ENCODE measurements at regions not wholly inside any gene's neighbourhood (a gene's known extent, or its start where the extent isn't known, plus 50 kb on each side); places are given as distances from the start of the nearest gene placed in this dataset.
A peak's percentile ranks its signal among the peaks of the same experiment; 100 is the strongest.

DNA sequence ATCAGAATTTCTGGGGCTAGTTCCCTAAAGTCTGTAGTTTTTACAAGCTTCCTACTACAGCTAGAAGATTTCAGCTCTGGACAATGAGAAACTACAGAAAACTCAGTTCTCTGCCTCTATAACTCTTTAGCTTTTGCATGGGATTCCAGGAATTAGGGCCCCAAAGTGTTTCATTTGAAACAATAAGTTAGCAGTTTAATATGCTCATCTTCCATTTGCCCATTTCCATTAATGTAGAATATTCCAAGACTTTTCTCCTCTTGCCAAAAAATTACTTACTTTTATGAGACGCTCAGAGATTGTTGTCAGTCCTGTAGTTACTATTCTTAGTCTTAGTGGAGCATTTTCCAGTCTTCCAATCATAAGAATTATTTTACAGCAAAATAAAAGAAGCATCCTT lies 719.9 kb downstream of the ADGRL2 start:
- DNase-seq: no peak

DNA sequence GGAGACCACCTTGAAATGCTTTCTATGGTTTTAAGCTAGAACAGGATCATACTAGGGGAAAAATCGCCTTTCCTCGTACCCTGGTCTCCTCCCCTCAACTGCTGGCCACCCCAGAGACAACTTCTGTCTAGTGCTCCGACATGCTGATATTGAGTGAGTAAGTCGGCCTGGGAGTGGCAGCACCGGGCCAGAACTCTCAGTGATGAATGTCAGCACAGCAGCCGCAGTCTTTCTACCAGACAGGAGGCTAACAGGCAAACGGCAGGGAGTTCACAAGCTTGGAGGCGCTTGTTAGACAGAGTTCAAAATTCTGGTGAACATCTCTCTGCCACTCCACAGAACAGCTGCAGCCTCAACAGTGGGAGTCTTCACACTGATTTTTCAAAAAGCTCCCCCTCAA lies 716.9 kb downstream of the ADGRL2 start:
- DNase-seq: no peak

DNA sequence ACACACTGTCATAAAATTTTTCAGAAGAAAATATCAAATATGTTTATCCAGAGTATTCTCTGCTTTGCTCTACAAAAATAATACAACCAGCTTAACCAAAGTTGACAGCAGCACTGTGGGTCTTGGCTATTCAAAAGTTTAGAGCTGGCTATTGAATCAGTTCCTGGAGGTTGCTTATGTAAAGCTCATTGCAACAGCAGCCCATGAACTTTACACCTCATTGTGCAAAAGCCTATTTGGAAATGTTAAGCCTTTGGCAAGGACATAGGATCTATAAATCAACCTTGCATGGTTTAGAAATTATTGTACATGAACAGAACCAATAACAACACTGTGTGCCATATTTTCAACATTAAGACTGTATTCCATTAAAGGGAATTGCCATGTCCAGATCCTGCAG lies 714.9 kb downstream of the ADGRL2 start:
- no peak for DNase-seq

DNA sequence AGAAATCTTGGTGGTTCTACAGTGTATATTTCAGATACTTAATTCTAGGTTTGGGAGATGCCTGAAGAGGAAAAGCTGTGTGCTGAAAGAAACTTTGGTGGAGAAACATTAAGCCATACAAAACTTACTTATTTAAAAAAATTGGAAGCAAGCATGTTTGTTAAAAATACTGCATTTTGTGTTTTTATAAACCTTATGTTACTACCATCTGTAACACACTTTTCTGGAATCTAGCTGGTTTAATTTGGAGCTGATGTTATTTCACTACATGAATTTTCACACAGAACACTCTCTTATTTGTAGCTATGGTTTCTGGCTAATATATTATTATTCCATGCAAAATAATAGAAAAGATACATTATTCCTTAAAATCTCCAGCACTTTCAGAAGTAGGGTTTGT lies 710.7 kb downstream of the ADGRL2 start:
- DNase-seq: no peak

DNA sequence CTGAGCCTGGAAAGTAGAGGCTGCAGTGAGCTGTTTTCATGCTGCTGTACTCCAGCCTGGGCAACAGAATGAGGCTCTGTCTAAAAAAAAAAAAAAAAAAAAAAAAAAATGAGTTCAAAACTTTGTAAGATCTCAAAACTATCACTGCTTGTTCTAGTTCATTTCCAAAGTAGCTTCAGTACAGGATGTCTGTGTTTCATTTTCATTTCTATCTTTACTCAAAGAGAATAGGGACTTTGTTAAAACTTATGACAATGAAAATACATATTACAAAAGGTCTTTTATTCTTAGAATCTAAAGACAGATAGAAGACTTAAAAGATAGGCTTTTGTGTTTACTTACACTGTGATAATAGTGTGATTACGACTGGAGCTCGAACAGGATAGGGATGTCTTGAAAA lies 709.7 kb downstream of the ADGRL2 start:
- DNase-seq: no peak

DNA sequence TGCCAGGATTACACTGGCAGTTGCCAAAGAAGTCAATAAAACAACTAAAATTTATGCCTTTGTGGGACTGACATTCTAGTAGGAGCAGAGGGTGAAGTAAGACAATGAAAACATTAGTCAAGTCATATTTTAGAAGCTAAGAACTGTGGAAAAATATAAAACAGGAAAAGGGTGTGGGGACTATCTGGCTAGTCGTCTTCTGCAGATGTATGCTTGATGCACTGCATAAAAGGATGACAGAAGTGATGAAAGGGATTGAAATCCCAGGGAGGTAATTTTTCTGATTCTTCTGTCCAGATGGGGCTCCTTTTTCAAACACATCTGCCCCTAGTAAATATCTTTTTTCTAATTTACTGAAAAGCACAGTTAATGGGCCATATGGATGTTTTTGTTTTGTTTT lies 706.3 kb downstream of the ADGRL2 start:
- no peak for DNase-seq

DNA sequence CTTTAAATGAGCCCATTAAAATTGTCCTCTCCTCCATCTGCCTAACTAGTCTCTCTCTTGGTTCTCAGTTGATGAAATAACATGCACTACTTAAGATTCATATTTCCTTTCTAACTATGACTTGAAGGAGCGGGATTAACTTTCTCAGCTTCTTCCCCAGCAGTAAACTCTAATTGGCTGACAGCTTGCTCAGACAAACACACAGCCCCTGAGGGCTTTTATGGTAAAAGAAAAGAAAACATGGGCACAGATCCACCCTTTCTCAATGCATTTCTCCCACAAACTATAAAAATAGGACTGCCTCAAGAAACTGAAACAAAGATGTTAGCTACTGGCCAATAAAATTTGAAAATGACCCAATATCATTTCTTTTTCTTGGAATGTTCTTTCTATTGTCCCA lies 703.1 kb downstream of the ADGRL2 start:
- DNase-seq: no peak

DNA sequence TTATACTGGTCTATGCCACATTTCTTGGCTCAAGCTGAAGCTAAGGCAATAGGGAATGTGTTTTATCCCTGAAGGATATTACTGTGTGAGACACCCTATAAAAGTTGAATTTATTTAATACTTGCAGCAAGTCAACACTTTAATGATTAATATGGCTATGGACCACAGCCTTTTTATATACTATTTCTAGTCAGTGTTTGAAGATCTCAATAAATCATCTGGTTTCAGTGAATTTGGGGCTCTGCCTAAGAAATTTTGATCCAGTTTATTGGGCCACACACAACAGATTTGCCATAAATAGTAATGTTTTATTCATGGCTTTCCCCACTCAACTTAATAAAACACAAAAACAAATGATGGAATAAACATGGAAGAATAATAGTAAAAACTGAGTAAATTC lies 698.3 kb downstream of the ADGRL2 start:
- no peak for DNase-seq

DNA sequence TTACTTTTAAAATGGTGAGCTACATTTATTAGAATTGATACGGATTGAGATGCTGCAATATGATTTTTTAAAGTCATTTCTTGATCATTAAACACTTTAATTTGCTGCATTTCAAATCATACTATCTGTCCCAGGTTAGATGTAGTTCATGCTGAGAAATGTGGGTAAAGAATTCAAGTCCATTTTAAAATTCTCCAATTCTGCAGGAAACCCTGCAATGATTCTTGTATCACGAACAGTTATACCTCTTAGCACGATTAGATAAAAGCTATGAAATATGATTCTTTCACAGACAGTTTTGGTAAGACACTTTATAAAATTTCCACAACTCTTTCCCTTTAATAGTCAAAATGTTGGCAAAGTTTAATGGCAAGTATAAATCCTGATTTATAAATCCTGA lies 693.4 kb downstream of the ADGRL2 start:
- DNase-seq: no peak

DNA sequence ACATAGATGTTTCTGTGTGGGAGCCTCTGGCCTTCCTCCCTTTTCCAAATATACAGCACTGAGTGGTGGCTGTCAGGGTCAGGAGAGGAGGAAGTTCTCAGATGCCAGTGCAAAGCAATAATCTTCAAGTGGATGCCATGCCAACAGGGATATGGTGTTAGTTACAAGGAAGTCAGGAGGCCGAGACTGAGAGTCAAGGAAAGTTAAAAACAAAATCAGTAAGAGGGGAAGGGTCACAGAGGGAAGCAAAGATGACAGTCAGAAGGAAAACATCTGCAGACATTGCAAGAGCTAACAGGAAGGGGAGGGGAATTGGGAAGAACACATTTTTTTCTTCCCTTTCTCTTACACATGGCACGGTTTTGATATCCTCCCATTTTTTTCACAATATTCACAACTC lies 691.4 kb downstream of the ADGRL2 start:
- DNase-seq: no peak

DNA sequence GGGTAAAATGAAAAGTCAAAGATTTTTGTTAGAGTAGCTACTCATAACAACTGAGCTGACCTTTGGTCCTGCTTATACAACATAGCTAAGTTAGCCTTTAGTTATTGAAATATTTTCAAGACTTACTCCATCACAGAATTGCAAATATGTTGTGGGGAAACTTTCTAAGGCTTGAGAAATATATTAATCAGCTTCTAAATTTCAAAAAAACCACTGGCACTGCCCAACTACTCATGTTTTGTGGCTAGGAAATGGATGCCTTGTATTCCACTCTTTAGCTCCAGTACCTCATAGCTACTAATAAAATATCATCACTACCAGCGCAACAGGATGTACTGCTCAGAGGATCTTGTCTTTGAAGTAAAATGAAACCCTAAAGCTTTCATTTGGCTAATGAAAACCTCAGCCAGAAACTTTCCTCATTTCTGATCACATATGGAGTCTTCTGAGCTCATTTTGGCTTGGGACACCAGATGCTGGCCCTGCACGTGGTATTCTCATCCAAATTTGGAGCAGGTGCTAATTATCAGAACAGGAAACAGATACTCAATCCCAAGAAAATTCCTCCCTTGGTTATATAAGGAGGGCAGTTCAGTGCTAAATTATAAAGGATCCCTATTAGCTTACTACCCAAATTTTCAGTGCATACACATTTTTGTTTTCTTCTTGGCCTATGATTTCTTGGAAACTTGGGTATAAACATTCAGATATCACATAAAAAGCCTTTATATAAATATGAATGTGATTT lies 690.7 kb downstream of the ADGRL2 start:
- DNase-seq: no peak

DNA sequence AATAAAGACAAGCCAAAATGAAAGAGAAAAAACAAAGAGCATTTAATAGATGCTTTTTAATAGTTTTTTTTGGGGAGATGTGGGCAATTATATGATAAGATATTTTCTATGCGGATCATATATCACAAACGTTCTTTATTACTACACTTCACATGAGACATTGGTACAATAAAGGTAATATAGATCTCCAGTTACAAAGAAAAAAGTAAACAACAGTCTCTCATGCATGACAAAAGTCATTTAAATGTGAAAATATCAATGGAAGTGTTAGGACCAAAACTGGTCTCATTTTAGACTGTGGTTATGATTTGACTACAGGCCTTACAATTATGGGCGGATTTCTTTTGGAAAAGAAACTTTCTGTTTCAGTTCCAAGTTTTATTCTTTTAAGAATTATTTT lies 687.0 kb downstream of the ADGRL2 start:
- no peak for DNase-seq

DNA sequence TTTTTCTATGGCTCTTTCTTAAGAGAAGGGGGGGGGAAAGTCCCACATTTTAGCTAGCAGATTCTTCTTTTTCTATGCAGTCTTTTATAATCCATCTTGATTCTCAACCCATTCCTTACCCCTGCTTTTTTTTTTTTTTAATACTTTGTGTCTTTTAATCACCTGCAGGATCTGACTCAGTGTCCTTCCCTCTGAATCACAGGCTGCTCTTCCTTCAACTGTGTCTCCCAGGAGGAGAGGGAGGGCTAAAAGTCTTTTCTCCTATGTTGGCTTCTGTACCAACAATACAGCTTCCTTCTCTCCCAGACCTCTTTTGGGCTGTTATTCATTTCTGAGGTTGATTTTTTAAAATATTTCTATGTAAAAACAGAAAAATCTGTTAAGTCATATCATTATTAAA lies 686.2 kb downstream of the ADGRL2 start:
- DNase-seq: no peak

DNA sequence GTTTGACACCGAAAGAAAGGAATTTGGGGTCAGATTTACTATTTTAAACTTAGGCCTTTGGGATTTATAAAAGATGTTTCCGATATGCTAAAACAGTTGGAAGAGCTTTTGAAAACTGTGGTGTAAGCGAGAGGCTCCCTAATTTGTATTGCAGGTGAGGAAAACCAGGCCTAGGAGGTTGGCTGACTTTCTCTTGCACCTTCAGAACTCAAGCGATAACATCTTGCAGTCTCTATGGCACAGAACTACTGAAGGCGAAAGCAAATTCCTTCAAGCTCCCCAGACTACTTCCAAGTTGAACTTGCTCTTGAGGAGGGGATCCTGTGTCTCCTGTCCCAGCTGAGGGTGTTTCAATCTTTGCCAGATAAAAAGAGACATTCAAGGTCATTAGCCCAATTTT lies 685.7 kb downstream of the ADGRL2 start:
- no peak for DNase-seq

DNA sequence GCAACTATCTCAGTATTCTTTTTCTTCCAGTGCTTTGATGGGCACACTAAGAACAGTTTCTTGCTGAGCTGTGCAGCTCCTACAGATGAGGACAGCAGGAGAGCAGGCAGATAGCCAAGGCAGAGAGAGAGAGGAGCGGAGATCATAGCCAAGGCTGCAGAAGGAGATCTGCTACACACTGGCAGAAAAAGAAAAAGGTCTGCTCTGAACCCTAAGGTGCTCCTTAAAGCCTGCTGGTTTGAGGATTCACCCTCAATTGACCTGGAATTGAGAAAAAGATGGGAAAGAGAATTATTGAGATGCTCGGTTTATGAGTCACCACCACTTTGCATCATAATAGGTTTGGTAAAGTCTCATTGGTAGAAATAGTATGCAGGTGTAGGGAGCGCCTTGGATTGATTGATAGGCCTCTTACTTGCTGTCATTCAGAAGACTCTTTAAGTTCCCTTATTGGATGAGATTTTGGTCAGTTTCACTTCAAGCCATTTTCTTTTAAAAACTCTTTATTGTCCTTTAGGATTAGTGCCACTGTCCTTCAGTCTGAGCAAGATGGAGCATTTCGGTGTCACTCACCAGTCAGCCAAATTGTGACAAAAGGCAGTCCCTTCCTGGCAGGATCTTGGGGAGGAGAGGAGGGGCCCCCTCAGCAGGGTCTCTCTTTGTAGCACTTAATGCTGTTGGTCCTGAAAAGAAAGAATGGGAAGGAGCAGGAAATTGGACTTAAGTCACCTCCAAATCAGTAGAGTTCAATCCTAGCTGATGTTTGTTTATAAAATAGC lies 685.0 kb downstream of the ADGRL2 start:
- DNase-seq: no peak

DNA sequence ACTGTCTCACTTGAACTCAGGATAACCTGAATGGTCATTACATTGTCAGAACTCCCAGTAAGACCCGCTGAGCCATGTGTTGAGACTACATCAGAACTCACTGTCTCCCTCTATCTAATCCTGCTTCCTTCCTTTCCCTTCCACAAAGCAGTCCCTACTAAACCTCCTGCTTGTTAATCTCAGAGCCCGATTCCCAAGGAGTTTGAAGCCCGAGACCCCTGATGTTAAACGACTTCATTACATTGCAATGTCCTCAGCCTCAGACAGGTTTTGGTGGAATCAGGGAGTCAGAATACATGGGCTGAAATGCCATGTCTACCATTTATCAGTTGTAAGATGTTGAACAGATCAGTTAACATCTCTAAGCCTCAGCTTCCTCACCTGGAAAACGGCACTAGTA lies 682.4 kb downstream of the ADGRL2 start:
- DNase-seq: no peak

DNA sequence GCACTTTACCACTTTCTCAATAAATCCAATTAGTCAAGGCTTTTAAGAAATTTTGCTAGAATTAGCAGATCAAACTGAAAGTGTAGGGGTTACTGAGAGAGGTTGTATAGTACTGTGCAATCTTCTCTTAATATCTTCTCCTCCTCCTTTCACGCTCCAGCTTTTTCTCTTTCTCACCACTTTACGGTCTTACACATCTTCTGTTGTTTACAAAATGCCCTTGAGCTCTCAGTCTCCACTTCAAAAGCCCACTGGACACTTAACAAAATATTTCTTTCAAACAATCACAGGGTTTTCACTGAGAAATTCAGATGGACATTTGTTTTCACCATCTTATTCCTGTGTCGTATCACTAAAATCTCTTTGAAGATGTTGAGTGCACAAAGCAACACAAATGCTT lies 678.2 kb downstream of the ADGRL2 start:
- DNase-seq: no peak

DNA sequence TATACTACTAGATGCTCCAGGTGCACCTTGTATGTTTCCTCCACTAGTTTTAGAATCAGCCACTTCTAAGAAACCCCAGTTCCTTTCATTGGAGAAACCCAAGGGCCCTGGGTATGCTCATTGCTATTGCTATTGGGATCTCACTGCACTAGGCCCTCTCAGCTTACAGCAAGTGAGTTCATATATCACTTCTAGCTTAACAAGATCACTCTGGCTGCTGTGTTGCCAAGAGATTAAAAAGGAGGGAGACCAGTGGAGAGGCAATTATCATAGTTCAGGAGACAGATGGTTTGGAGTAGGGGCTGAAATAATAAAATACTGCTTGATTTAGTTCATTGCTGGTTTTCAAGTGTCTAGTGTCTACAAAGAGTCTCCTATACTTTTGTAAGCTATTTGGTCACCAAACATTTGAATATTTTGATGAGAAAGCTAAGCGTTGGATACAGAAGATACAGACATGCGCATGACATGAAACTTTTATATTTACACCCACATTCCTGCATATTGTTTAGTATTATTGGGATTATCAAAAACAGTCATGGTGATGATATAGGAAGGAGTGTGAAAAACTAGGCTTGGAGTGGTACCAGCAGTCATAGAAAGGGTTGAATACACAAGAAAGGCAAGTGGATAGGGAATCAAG lies 671.9 kb downstream of the ADGRL2 start:
- DNase-seq: no peak

DNA sequence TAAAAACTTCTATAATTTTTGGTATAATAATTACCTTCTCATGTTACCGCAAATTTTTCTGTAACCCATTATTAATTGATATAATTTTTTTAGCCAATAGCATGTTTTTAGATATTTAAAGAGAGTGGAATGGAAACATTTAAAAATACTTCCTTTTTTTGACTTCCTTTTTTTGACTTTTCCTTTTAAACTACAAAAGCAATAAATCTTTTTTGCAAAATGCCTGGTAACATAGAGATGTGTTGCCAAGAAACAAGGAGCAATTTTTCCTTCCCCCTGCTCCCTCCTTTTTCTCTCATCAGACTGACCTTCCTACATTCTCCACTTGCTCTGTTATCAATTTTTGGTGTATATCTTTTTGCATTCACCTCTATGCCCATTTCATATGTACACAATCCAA lies 666.2 kb downstream of the ADGRL2 start:
- DNase-seq: peak; percentile 62 to 70

DNA sequence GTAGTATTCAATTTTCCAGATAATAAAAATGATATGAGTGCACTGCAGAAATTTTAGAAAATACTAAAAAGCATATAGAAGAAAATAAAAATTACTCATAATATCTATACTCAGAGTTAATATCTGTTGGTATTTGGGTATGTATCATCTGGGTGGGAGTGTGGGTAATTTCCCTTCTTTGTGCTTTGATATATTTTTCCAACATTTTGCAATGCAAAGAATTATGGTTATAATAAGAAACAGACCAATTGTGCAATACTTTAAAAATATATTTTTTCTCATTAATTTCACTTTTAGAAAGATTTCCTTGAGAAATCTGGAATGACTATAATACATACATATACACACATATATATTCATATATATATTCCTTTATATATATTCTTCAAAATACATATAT lies 665.7 kb downstream of the ADGRL2 start:
- DNase-seq: no peak

DNA sequence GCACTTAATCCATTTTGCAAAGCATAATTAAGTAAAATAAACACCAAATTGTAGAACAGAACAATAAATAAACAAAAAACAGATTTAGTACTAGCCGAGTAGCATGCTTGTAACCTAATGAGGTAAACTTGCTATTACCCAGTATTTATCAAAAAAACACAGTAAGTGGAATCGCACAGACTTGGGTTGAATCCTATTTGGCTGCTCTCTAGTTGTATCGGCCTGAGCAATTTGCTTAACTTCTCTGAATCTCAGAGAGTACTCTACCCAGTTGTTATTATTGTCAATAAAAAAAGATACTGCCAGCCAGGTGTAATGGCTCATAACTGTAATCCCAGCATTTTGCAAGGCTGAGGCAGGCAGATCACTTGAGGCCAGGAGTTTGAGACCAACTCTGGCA lies 664.3 kb downstream of the ADGRL2 start:
- no peak for DNase-seq

DNA sequence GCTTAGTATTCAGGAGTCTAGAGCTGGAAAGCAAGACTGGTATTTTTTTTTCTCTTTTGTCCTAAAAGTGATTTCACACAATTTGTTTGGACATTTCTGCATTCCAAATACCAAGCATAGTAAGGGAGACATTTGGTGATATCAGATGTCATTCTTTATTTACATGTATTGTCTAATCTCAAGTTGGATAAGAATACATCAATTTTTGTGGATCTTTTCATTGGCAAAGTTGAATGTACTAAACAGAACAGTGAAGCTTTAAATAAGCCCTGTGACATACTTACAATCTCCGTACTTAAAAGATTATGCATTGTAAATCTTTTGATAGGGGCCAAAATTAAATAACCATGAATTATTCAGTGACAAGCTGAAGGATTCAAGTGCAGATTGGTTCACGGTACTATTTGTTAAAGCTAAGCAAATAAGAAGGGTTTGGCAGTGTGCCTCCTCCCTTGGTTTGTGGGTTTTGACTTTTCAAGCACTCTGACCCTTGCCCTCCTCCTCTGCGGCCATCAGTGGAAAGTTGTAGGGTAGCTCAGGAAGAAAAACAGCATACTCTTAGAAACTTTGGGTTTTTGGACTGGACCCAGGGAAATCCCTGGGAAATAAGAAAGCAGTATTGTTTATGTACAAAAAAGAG lies 663.7 kb downstream of the ADGRL2 start:
- no peak for DNase-seq

DNA sequence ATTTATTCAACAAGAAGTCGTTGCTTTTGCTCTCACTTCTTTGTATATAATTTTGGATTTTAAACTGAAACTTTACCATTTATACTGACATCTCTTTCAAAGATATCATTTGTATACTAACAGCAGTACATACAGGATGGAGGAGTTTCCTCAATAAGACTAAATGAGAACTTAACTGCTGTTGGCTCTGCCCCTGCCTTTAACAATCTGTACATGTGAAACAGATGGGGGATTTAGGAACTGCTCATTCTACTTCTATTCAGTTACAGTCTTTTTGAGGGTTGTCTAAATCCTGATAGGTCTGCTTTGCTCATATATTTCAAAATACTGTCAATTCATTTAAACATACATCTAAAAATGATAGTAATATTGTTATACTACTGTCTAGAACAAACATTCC lies 663.2 kb downstream of the ADGRL2 start:
- DNase-seq: no peak

DNA sequence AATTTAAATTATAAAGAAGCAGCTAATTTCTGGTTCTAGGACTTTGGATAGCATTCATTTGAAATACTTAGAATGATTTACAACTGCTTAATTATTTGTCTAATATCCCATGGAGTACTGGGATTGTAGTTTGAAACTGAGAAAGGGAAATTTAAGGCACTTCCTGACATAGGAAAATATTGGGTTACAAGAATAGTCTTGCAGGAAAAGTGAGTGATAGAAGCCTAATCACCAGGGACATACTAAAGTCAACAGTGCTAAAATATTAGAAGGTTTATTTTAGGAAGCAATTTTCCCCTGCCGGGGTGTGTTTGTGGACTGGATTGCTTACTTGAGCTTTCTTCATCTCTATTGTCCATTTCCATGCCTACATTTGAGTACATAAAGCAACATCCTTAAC lies 661.6 kb downstream of the ADGRL2 start:
- DNase-seq: no peak

Data from Kasumi-1 (cell line).